Mucosa of rectum (tissue), 2 donors: ENCODE measurements at regions not wholly inside any gene's neighbourhood (a gene's known extent, or its start where the extent isn't known, plus 50 kb on each side); places are given as distances from the start of the nearest gene placed in this dataset.
"Not testable (repeated sequence)": the region's sequence is repeated elsewhere in the genome, so short reads cannot be mapped to it uniquely, and the experiment has no call there.

ENCODE experiments used
- H3K27ac ChIP-seq, 2 donors: one replicate each; pipeline ENCODE4 v1.7.0; 2013; ENCODE audit warnings: inconsistent platforms in 2 of 2, low read depth in 2 of 2, low read length in 2 of 2
- H3K27me3 ChIP-seq, 2 donors: one replicate each; pipeline ENCODE4 v1.7.0; 2013; ENCODE audit warnings: low read length in 2 of 2; ENCODE audit not compliant: control insufficient read depth in 2 of 2, insufficient read depth in 2 of 2
- H3K36me3 ChIP-seq, 2 donors: one replicate each; pipeline ENCODE4 v1.7.0; 2013; ENCODE audit warnings: low read length in 2 of 2; ENCODE audit not compliant: control insufficient read depth in 2 of 2, insufficient read depth in 2 of 2
- H3K4me1 ChIP-seq, 2 donors: one replicate each; pipeline ENCODE4 v1.7.0; 2013; ENCODE audit warnings: low read length in 2 of 2, mild to moderate bottlenecking in 1 of 2; ENCODE audit not compliant: control insufficient read depth in 2 of 2, insufficient read depth in 2 of 2
- H3K4me3 ChIP-seq, 2 donors: one replicate each; pipeline ENCODE4 v1.7.0; 2013; ENCODE audit warnings: low read length in 2 of 2
- H3K9ac ChIP-seq, 2 donors: one replicate each; pipeline ENCODE4 v1.7.0; 2013; ENCODE audit warnings: low read length in 2 of 2, low read depth in 1 of 2, mild to moderate bottlenecking in 1 of 2
- H3K9me3 ChIP-seq, 2 donors: one replicate each; pipeline ENCODE4 v1.7.0; 2013; ENCODE audit warnings: low read length in 2 of 2; ENCODE audit not compliant: control insufficient read depth in 2 of 2
- donor health status: healthy.
- donor health status: Normal muscosa, but diverticular disease.

GRCh38 chr6:78615430-78615904 is 251.9 kb upstream of the IRAK1BP1 start:
- H3K9me3 ChIP-seq = no peaks in the 10 kb centered on the region
- H3K4me1 ChIP-seq = no peaks in the 10 kb centered on the region
- H3K36me3 ChIP-seq = no peaks in the 10 kb centered on the region
- H3K4me3 ChIP-seq = no peak overlapping the region
- H3K9ac ChIP-seq = no peak overlapping the region
- H3K27me3 ChIP-seq = no peaks in the 10 kb centered on the region
- no peak overlapping the region for H3K27ac ChIP-seq

- Histone ChIP-seq H3K9ac (no peak overlapping the region), H3K9me3 (no peaks in the 10 kb centered on the region), H3K4me3 (no peak overlapping the region), H3K4me1 (no peaks in the 10 kb centered on the region), H3K27ac (no peak overlapping the region), H3K27me3 (no peaks in the 10 kb centered on the region), H3K36me3 (no peaks in the 10 kb centered on the region)
These were observed 248.4 kb upstream of the IRAK1BP1 start for GRCh38 chr6:78618970-78619369.

GRCh38 chr6:78623554-78623953 is 243.8 kb upstream of the IRAK1BP1 start:
- Histone ChIP-seq H3K36me3 (no peaks in the 10 kb centered on the region), H3K9me3 (no peaks in the 10 kb centered on the region), H3K27ac (no peak overlapping the region), H3K27me3 (no peaks in the 10 kb centered on the region), H3K9ac (no peak overlapping the region), H3K4me3 (no peak overlapping the region), H3K4me1 (no peaks in the 10 kb centered on the region)

- H3K27me3 ChIP-seq = no peaks in the 10 kb centered on the region
- H3K4me1 ChIP-seq = no peaks in the 10 kb centered on the region
- H3K9me3 ChIP-seq = no peaks in the 10 kb centered on the region
- H3K4me3 ChIP-seq = peak overlapping the region; percentile 17 to 57
- no peak overlapping the region for H3K27ac ChIP-seq
- H3K9ac ChIP-seq = no peak overlapping the region
- no peaks in the 10 kb centered on the region for H3K36me3 ChIP-seq
These were observed 238.1 kb upstream of the IRAK1BP1 start for GRCh38 chr6:78629154-78629721.

GRCh38 chr6:78629836-78630235 is 237.5 kb upstream of the IRAK1BP1 start:
- Histone ChIP-seq H3K36me3 (no peaks in the 10 kb centered on the region), H3K9ac (no peak overlapping the region), H3K9me3 (no peaks in the 10 kb centered on the region), H3K4me1 (no peaks in the 10 kb centered on the region), H3K27me3 (no peaks in the 10 kb centered on the region), H3K4me3 (no peak overlapping the region), H3K27ac (no peak overlapping the region)

- Histone ChIP-seq H3K9me3 (no peaks in the 10 kb centered on the region), H3K36me3 (no peaks in the 10 kb centered on the region), H3K4me3 (no peak overlapping the region), H3K27ac (no peak overlapping the region), H3K9ac (no peak overlapping the region), H3K4me1 (no peaks in the 10 kb centered on the region), H3K27me3 (no peaks in the 10 kb centered on the region)
These were observed 235.4 kb upstream of the IRAK1BP1 start for GRCh38 chr6:78631976-78632375.

- H3K9ac ChIP-seq = no peak overlapping the region
- H3K4me1 ChIP-seq = peaks cover 2 to 7% of the 10 kb centered on the region in 2 donors
- H3K36me3 ChIP-seq = no peaks in the 10 kb centered on the region
- no peak overlapping the region for H3K27ac ChIP-seq
- no peak overlapping the region for H3K4me3 ChIP-seq
- H3K27me3 ChIP-seq = no peaks in the 10 kb centered on the region
- no peaks in the 10 kb centered on the region for H3K9me3 ChIP-seq
These were observed 227.9 kb upstream of the IRAK1BP1 start for GRCh38 chr6:78639111-78640110.

- H3K36me3 ChIP-seq, H3K4me3 ChIP-seq: not testable (repeated sequence)
These were observed 223.4 kb upstream of the IRAK1BP1 start for GRCh38 chr6:78643976-78644375.

GRCh38 chr6:78646542-78647415 is 220.6 kb upstream of the IRAK1BP1 start:
- H3K9me3 ChIP-seq, H3K27ac ChIP-seq, H3K9ac ChIP-seq, H3K27me3 ChIP-seq, H3K36me3 ChIP-seq, H3K4me1 ChIP-seq: not testable (repeated sequence)
- peak overlapping the region; percentile 35 to 37 for H3K4me3 ChIP-seq

More at GRCh38 chr6:78643976-78644375, 223.4 kb upstream of the IRAK1BP1 start:
- H3K27ac ChIP-seq, H3K4me1 ChIP-seq, H3K9ac ChIP-seq, H3K27me3 ChIP-seq, H3K9me3 ChIP-seq: not testable (repeated sequence)

GRCh38 chr6:78665819-78666218 is 201.5 kb upstream of the IRAK1BP1 start:
- not testable (repeated sequence) for H3K27ac ChIP-seq, H3K36me3 ChIP-seq, H3K9me3 ChIP-seq, H3K4me3 ChIP-seq, H3K9ac ChIP-seq, H3K27me3 ChIP-seq, H3K4me1 ChIP-seq
